Epithelial cell of prostate (primary cell): ENCODE measurements at regions not wholly inside any gene's neighbourhood (a gene's known extent, or its start where the extent isn't known, plus 50 kb on each side); places are given as distances from the start of the nearest gene placed in this dataset.
A peak's percentile ranks its signal among the peaks of the same experiment; 100 is the strongest.
"Not testable (repeated sequence)": the region's sequence is repeated elsewhere in the genome, so short reads cannot be mapped to it uniquely, and the experiment has no call there.

ENCODE experiments used
- DNase-seq: peaks from one replicate; pipeline ENCODE4 v3.0.0-alpha.2; 2011; ENCODE audit warnings: low read depth, low spot score
- H3K27ac ChIP-seq: fragments of 450-650 bp; 2 replicates; pipeline ENCODE4 v1.5.1; 2017; ENCODE audit warnings: mild to moderate bottlenecking

DNA sequence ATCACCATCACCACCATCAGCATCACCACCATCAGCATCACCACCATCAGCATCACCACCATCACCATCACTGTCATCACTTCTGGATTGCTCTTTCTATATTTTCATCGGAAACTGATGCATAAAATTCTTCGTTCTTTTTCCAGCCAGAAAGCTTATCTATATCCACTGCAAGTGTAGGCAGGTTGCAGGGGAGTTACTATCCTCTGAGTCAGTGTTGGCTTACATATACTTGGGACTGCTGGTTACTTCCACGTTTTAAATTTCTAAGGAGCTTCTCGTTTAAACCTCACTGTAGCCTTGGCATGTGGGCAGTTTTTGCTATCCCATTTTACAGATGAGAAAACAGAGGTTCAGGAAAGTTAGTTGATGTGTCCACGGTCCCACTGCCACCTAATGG is 66.1 kb downstream of the FOXL3 start:
- peak; percentile 18 for DNase-seq

GRCh38 chr7:356691-357462 is 66.9 kb downstream of the FOXL3 start:
- no peak for DNase-seq
- H3K27ac ChIP-seq = no peak overlapping the region

More for the DNA sequence above, 66.1 kb downstream of the FOXL3 start:
- no peak overlapping the region for H3K27ac ChIP-seq

DNA sequence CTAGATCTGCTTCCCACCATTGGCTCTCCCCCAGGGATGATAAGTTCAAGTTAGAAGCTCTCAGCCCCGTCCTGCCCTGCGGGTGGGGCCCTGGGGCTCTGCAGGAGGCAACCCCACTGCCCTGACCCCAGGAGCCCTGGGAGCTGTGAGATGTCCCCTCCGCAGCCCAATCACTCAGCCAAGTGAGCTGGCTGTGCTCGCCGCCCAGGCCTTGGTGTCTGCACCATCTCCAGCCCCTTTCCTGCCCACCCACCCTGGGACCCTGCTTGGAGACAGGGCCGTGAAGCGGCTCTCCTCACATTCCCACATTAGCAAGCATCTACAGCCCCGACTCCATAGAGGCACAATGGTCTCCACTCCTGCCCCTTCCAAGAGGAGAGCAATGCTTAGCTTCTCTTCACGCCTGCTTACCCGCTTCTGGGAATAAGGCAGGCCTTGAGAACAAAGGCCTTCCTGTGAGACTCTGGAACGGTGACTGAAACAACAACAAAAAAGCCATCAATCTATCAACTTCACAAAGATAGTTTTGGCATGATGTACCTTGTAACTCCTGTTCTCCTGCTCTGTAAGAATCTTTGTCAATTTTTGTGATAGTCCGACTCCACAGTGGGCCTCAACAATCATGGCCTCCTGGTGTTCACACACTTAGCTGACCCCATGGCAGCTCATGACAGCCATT is 67.7 kb downstream of the FOXL3 start:
- no peak for DNase-seq
- no peak overlapping the region for H3K27ac ChIP-seq

- no peak for DNase-seq
- H3K27ac ChIP-seq = no peak overlapping the region
Observed at GRCh38 chr7:358352-358751, 68.4 kb downstream of the FOXL3 start.

DNA sequence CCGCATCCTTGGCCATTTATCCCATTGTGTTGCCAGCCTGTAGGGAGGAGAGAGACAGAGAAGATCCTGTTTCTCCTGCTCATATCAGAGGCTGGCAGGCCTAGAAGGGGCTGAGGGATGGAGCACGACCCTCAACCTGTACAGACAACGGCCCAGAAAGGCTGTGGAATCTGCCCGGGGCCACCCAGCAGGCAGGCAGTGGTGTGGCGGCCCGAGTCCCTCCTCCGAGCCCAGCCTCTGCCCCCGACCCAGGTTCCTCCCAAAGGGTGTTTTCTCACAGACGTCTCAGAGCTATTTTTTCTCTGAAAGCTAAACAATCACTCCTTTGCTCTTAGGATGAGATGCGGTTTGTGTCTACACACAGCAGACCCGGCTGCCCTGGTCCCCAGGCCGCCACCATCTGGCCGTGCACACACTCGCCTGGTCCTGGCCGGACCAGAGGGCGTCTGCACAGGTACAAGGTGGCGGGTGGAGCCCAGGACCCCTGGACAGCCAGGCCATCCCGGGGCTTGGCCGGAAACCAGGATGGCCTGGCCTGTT is 69.3 kb downstream of the FOXL3 start:
- no peak overlapping the region for H3K27ac ChIP-seq
- no peak for DNase-seq

GRCh38 chr7:359766-360361 is 69.9 kb downstream of the FOXL3 start:
- no peak for DNase-seq
- H3K27ac ChIP-seq = no peak overlapping the region

GRCh38 chr7:360454-361100 is 70.6 kb downstream of the FOXL3 start:
- no peak for DNase-seq
- H3K27ac ChIP-seq = no peak overlapping the region

DNA sequence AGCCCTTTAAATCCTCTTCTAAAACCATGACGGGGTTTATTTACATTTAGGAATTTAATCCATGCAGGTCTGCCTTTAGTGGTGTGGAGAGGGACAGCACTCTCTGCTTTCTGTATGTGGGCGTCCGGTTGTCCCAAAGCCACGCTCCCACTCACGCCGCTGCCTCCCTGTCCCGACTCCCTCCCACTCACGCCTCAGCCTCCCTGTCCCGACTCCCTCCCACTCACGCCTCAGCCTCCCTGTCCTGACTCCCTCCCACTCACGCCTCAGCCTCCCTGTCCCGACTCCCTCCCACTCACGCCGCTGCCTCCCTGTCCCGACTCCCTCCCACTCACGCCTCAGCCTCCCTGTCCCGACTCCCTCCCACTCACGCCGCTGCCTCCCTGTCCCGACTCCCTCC is 71.2 kb downstream of the FOXL3 start:
- not testable (repeated sequence) for H3K27ac ChIP-seq, DNase-seq

GRCh38 chr7:361680-362401 is 71.9 kb downstream of the FOXL3 start:
- no peak for DNase-seq
- peak overlapping the region; percentile 26 for H3K27ac ChIP-seq

- no peak for DNase-seq
- peak overlapping the region; percentile 26 for H3K27ac ChIP-seq
Observed at GRCh38 chr7:362402-363096, 72.6 kb downstream of the FOXL3 start.

- H3K27ac ChIP-seq = no peak overlapping the region
- DNase-seq = no peak
Observed at GRCh38 chr7:363626-364025, 73.7 kb downstream of the FOXL3 start.

DNA sequence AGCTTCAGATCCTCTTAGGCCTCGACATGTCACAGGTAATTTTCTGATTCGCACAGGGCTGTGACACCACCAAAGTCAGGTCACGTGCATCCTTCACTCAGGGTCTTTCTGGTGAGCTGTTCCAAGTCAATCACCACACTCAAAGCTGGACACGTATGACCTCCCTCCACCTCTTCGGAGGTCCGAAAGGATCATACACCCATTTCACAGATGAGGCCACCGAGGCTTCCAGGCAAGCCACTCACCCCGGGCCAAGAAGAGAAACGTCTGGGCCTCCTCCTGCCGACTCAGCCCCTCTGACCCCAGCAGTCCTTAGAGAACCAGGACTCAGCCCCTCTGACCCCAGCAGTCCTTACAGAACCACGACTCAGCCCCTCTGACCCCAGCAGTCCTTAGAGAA is 74.6 kb downstream of the FOXL3 start:
- DNase-seq = no peak
- no peak overlapping the region for H3K27ac ChIP-seq

DNA sequence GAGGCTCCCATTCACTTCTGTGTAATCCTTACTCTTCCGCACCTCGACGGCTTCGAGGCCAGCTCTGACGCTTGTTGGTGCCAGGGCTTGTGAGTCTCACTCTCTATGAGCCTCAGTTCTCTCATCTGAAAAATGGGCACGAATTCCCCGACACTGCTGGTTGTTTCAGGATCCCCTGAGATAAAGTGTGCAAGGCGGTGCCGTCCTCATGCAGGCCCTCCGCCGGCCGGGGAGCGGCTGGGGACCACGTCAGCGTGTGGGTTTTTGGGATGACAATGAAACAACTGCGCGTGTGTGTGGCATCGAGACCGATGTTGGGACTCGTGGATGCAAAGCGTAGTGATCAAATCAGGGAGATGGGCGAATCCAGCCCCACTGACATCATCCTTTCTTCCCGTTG is 75.6 kb downstream of the FOXL3 start:
- DNase-seq = no peak
- H3K27ac ChIP-seq = peak overlapping the region; percentile 43

- DNase-seq = no peak
- peak overlapping the region; percentile 43 for H3K27ac ChIP-seq
Observed at GRCh38 chr7:366161-366803, 76.3 kb downstream of the FOXL3 start.

GRCh38 chr7:367351-367901 is 77.5 kb downstream of the FOXL3 start:
- H3K27ac ChIP-seq = peak overlapping the region; percentile 43
- DNase-seq = no peak

GRCh38 chr7:368651-369475 is 78.9 kb downstream of the FOXL3 start:
- peak overlapping the region; percentile 91 for H3K27ac ChIP-seq
- peak; percentile 34 for DNase-seq

DNA sequence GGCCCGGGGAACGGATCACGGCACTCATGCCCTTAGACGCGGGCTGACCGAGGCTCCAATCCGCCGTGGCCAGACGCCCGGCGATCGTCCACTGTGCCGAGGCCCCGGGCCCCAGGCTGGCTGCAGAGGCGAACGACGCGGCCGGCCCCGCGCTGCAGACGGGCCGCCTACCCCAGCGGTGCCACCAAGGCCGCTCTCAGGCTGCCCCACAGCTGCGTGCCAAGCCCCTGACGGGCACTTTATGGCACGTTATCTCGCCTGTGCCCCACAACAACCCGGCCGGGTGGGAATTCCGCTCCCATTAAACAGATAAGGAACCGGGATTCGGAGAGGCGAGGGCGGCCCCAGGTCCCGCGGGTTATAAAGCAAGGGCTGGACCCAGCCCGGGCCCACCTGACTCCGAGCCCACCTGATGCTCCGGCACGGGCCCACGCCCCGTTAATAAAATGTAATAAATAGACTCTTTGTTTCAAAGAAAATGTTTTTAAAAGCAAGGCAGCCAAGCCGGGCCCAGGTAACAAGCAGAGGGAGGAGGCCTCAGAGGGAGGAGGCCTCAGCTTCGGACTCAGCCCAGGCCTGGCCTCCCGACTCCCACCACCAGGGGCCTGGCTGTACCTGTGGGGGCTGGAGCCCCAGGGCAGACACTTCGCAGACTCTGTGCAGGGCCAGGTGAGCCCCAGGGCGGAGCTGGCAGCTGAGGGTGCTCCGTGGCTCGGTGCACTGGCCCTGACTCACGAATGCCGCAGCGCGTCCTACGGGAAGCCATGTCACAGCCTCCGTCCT is 79.7 kb downstream of the FOXL3 start:
- DNase-seq = no peak

More for the DNA sequence above, 79.7 kb downstream of the FOXL3 start:
- peak overlapping the region; percentile 91 for H3K27ac ChIP-seq
